HCT116 (cell line): ENCODE measurements at regions not wholly inside any gene's neighbourhood (a gene's known extent, or its start where the extent isn't known, plus 50 kb on each side); places are given as distances from the start of the nearest gene placed in this dataset.

ENCODE experiments used
- ATAC-seq: fragments of 200-7000 bp; cut with Tn5 transposase; 2 replicates; pipeline ENCODE4 v1.9.1; 2020; ENCODE audit warnings: mild to moderate bottlenecking, moderate library complexity
- BruUV-seq: library from RNA; stranded (reverse); fragments of 400-500 nt; replicated peaks from 2 replicates; lab custom pipeline; 2021; lab: Mats Ljungman, UMichigan
- CTCF ChIA-PET: fragments of 300-600 bp; sonication (Branson Sonifier 250); formaldehyde crosslinking; loops from one replicate; lab custom pipeline; 2021; ENCODE audit warnings: antibody characterized with exemption; lab: Charles Lee
- POLR2A ChIA-PET: fragments of 300-600, 350-600 bp; sonication (Branson Sonifier 250); formaldehyde crosslinking; loops from one replicate; lab custom pipeline; 2021; ENCODE audit warnings: antibody characterized with exemption; lab: Charles Lee
- RAD21 ChIA-PET, 2 experiments: fragments of 300-600 bp; sonication (Branson Sonifier 250); formaldehyde crosslinking; loops; one replicate each; lab custom pipeline; 2023; ENCODE audit warnings: low total read pairs in 2 of 2; ENCODE audit not compliant: uncharacterized antibody in 2 of 2, unreplicated experiment in 2 of 2, low non-redundant PET in 1 of 2; lab: Charles Lee
- DNase-seq: peaks from one replicate; pipeline ENCODE4 v3.0.0-alpha.2; 2010; ENCODE audit warnings: low read depth, low spot score
- H2AFZ ChIP-seq: fragments of 200-600 bp; shearing (Covaris generic), sonication (generic); 2 replicates; pipeline ENCODE4 v1.6.1; 2017; ENCODE audit warnings: low read depth, mixed run types, mixed read lengths, antibody characterized with exemption, low read length; ENCODE audit not compliant: poor library complexity, severe bottlenecking
- H3K27ac ChIP-seq: 2 replicates; pipeline ENCODE4 v1.5.1; 2012; ENCODE audit warnings: low read depth, low read length
- H3K27me3 ChIP-seq: fragments of 200-600 bp; sonication (generic); 2 replicates; pipeline ENCODE4 v1.6.1; 2016; ENCODE audit warnings: mixed run types, low read length, mixed read lengths; ENCODE audit not compliant: insufficient read depth
- H3K36me3 ChIP-seq, 2 experiments: fragments of 200-500 bp in 1 of 2; fragments of 200-600 bp in 1 of 2; sonication (Bioruptor generic) in 1 of 2; sonication (generic) in 1 of 2; 2 replicates each; pipeline versions ENCODE4 v1.5.1 to v1.6.1; 2014 to 2016; ENCODE audit warnings: low read length in 2 of 2, inconsistent platforms in 1 of 2, mixed read lengths in 1 of 2, mixed run types in 1 of 2; ENCODE audit not compliant: insufficient read depth in 2 of 2, control insufficient read depth in 1 of 2
- H3K4me1 ChIP-seq, 2 experiments: fragments of 200-600 bp in 1 of 2; sonication (generic) in 1 of 2; 2 replicates each; pipeline versions ENCODE4 v1.5.1 to v1.6.1; 2012 to 2017; ENCODE audit warnings: low read length in 2 of 2, inconsistent platforms in 1 of 2, mild to moderate bottlenecking in 1 of 2, mixed read lengths in 1 of 2, mixed run types in 1 of 2, moderate library complexity in 1 of 2; ENCODE audit not compliant: insufficient read depth in 2 of 2, control insufficient read depth in 1 of 2
- H3K4me2 ChIP-seq: fragments of 200-600 bp; sonication (generic); 2 replicates; pipeline ENCODE4 v1.6.1; 2017; ENCODE audit warnings: mixed run types, low read length, mixed read lengths
- H3K4me3 ChIP-seq, 2 experiments: fragments of 200-600 bp in 1 of 2; sonication (generic) in 1 of 2; replicated peaks in 1 of 2; 2 replicates each; pipeline ENCODE4 v1.5.1; 2011 to 2016; ENCODE audit warnings: low read length in 2 of 2, control low read depth in 1 of 2, low read depth in 1 of 2, mild to moderate bottlenecking in 1 of 2, mixed read lengths in 1 of 2, mixed run types in 1 of 2
- H3K79me2 ChIP-seq: fragments of 200-600 bp; sonication (generic); 2 replicates; pipeline ENCODE4 v1.6.1; 2017; ENCODE audit warnings: mild to moderate bottlenecking, mixed run types, low read length, moderate library complexity, mixed read lengths; ENCODE audit not compliant: insufficient read depth
- H3K9ac ChIP-seq: fragments of 200-600 bp; sonication (generic); 2 replicates; pipeline ENCODE4 v1.6.1; 2016; ENCODE audit warnings: low read length, mixed read lengths
- H3K9me2 ChIP-seq: fragments of 200-600 bp; sonication (generic), shearing (Covaris generic); 2 replicates; pipeline ENCODE4 v1.6.1; 2017; ENCODE audit warnings: mixed run types, mild to moderate bottlenecking, moderate library complexity; ENCODE audit not compliant: insufficient read depth
- H3K9me3 ChIP-seq, 2 experiments: fragments of 200-500 bp in 1 of 2; fragments of 200-600 bp in 1 of 2; sonication (Bioruptor generic) in 1 of 2; sonication (generic) in 1 of 2; 2 replicates each; pipeline ENCODE4 v1.6.1; 2014 to 2017; ENCODE audit warnings: low read length in 2 of 2, mixed read lengths in 2 of 2, inconsistent platforms in 1 of 2, low read depth in 1 of 2, mild to moderate bottlenecking in 1 of 2, mixed run types in 1 of 2, moderate library complexity in 1 of 2; ENCODE audit not compliant: control insufficient read depth in 1 of 2, insufficient read depth in 1 of 2
- H4K20me1 ChIP-seq: fragments of 200-600 bp; sonication (generic), shearing (Covaris generic); 2 replicates; pipeline ENCODE4 v1.6.1; 2017; ENCODE audit warnings: mixed run types, mild to moderate bottlenecking, moderate library complexity; ENCODE audit not compliant: insufficient read depth
- CEBPB ChIP-seq: IDR thresholded peaks from 2 replicates; pipeline ENCODE4 v1.6.1; 2012; ENCODE audit warnings: low read depth
- CTCF ChIP-seq, 3 experiments: fragments of 200-600 bp in 1 of 3; sonication (generic) in 1 of 3; IDR thresholded peaks in 2 of 3; conservative IDR thresholded peaks in 1 of 3; 2 replicates each; pipeline ENCODE4 v1.5.1; 2012 to 2017; ENCODE audit warnings: low read depth in 2 of 3, low read length in 2 of 3, antibody characterized with exemption in 1 of 3, borderline replicate concordance in 1 of 3, control low read depth in 1 of 3, mild to moderate bottlenecking in 1 of 3, mixed read lengths in 1 of 3, mixed run types in 1 of 3, moderate library complexity in 1 of 3; ENCODE audit not compliant: insufficient read depth in 1 of 3
- EGR1 ChIP-seq: IDR thresholded peaks from 2 replicates; pipeline ENCODE4 v1.6.1; 2012; ENCODE audit warnings: low read depth
- ELF1 ChIP-seq: IDR thresholded peaks from 2 replicates; pipeline ENCODE4 v1.6.1; 2012; ENCODE audit warnings: low read depth, borderline replicate concordance
- EZH2 ChIP-seq: fragments of 200-600 bp; sonication (generic); IDR thresholded peaks from 2 replicates; pipeline ENCODE4 v1.6.1; 2017; ENCODE audit warnings: antibody characterized with exemption, mixed run types
- EZH2phosphoT487 ChIP-seq: fragments of 200-600 bp; IDR thresholded peaks from 2 replicates; pipeline ENCODE4 v1.6.1; 2018; ENCODE audit warnings: antibody characterized with exemption, borderline replicate concordance
- FOSL1 ChIP-seq: IDR thresholded peaks from 2 replicates; pipeline ENCODE4 v1.6.1; 2012; ENCODE audit warnings: low read depth
- JUND ChIP-seq: IDR thresholded peaks from 2 replicates; pipeline ENCODE4 v1.6.1; 2012
- MAX ChIP-seq: IDR thresholded peaks from 2 replicates; pipeline ENCODE4 v1.6.1; 2012
- POLR2A ChIP-seq: IDR thresholded peaks from 2 replicates; pipeline ENCODE4 v1.7.0; 2011; ENCODE audit warnings: borderline replicate concordance; ENCODE audit not compliant: insufficient read depth, insufficient read length; ENCODE audit errors: extremely low read depth
- RAD21 ChIP-seq: IDR thresholded peaks from 2 replicates; pipeline ENCODE4 v1.6.1; 2012; ENCODE audit warnings: low read depth, mild to moderate bottlenecking
- SIN3A ChIP-seq: IDR thresholded peaks from 2 replicates; pipeline ENCODE4 v1.6.1; 2012; ENCODE audit warnings: low read depth
- SRF ChIP-seq: IDR thresholded peaks from 2 replicates; pipeline ENCODE4 v1.6.1; 2012; ENCODE audit warnings: low read depth
- TCF7L2 ChIP-seq: IDR thresholded peaks from 2 replicates; pipeline ENCODE4 v1.7.0; 2011; ENCODE audit warnings: borderline replicate concordance, inconsistent platforms; ENCODE audit not compliant: insufficient read depth, insufficient read length; ENCODE audit errors: extremely low read depth
- ZBTB33 ChIP-seq: IDR thresholded peaks from 2 replicates; pipeline ENCODE4 v1.6.1; 2011; ENCODE audit warnings: mild to moderate bottlenecking, low read length, moderate library complexity; ENCODE audit not compliant: insufficient replicate concordance; ENCODE audit errors: extremely low read depth
- intact Hi-C: fragments of 100-400 bp; cut with micrococcal nuclease; formaldehyde crosslinking; loops from 2 replicates; pipeline ENCODE4 v1.10.0; 2022

- CTCF ChIA-PET: interaction anchor here (1.5 kb wide), 1 partner anchor 19 kb away, joined by 5 read pairs; no protein-coding TSS in a partner anchor
- no peak for ATAC-seq
Measured at GRCh38 chr9:85444243-85444642, 297.5 kb downstream of the AGTPBP1 start.

More at GRCh38 chr9:85444243-85444642, 297.5 kb downstream of the AGTPBP1 start:
- POLR2A ChIA-PET: no interaction called here
- H3K36me3 ChIP-seq: no peaks in the 10 kb centered on the region
- RAD21 ChIA-PET: no interaction called here
- no peak overlapping the region for H2AFZ ChIP-seq
- no peak for TF ChIP-seq FOSL1
- TF ChIP-seq SIN3A: no peak
- no peak for TF ChIP-seq SRF
- no peak for TF ChIP-seq CTCF (IDR thresholded peaks at IDR 0.05 in 2 of 3, conservative IDR thresholded peaks at IDR 0.05 in 1 of 3; ENCODE audit: borderline replicate concordance in 1 of 3, insufficient read depth in 1 of 3, low read depth in 2 of 3, low read length in 2 of 3)
- no peak for TF ChIP-seq EGR1
- TF ChIP-seq TCF7L2: no peak
- TF ChIP-seq POLR2A: no peak
- TF ChIP-seq ELF1: no peak
- TF ChIP-seq MAX: no peak
- no peak for TF ChIP-seq EZH2
- TF ChIP-seq EZH2phosphoT487: no peak
- TF ChIP-seq CEBPB: no peak
- TF ChIP-seq ZBTB33: no peak
- no peak for TF ChIP-seq JUND
- no peak for TF ChIP-seq RAD21
- no TSS peak for BruUV-seq
- H3K4me1 ChIP-seq: no peaks in the 10 kb centered on the region
- H3K27ac ChIP-seq: no peak overlapping the region
- H3K9ac ChIP-seq: no peak overlapping the region
- H3K4me2 ChIP-seq: no peak overlapping the region
- DNase-seq: no peak
- no peaks in the 10 kb centered on the region for H3K79me2 ChIP-seq
- H3K9me3 ChIP-seq: no peaks in the 10 kb centered on the region
- H3K4me3 ChIP-seq: no peak overlapping the region
- H3K27me3 ChIP-seq: peaks cover 5% of the 10 kb centered on the region; the same call in 1 of the 2 replicates
- H3K9me2 ChIP-seq: no peaks in the 10 kb centered on the region
- H4K20me1 ChIP-seq: no peaks in the 10 kb centered on the region
- intact Hi-C loops: no loop called here
